GM12892 (cell line): ENCODE measurements at regions not wholly inside any gene's neighbourhood (a gene's known extent, or its start where the extent isn't known, plus 50 kb on each side); places are given as distances from the start of the nearest gene placed in this dataset.

ENCODE experiments used
- POLR2A ChIP-seq: IDR thresholded peaks from 2 replicates; pipeline ENCODE4 v1.6.1; 2011; ENCODE audit warnings: low read depth, low read length, control low read depth
- POLR2AphosphoS5 ChIP-seq: IDR thresholded peaks from 2 replicates; pipeline ENCODE4 v1.6.1; 2011; ENCODE audit warnings: low read depth, low read length, control low read depth

DNA sequence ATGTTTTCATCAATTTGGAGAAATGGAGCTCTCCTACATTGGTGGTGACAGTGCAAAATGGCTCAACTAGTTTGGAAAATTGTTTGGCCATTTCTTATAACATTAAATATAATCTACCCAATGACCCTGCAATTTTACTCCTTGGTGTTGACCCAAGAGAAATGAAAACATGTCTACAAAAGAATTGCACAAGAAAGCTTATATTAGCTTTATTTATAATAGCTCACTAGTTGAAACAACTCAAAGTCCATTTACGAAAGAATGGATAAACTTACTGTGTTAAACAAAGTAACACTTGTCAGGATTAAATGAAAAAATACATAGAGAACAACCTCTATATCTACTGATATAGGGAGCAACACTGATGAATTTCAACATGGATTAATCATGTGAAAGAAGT lies 539.9 kb downstream of the DNAJB9 start:
- TF ChIP-seq POLR2AphosphoS5 (no peak), POLR2A (no peak)
